B cell (primary cell): ENCODE measurements at regions not wholly inside any gene's neighbourhood (a gene's known extent, or its start where the extent isn't known, plus 50 kb on each side); places are given as distances from the start of the nearest gene placed in this dataset.

Experiments
- EZH2 ChIP-seq: IDR thresholded peaks from 2 replicates; pipeline ENCODE4 v1.6.1; 2012; ENCODE audit warnings: borderline replicate concordance, low read depth, mild to moderate bottlenecking, moderate library complexity, low read length; ENCODE audit not compliant: insufficient read depth, poor library complexity, severe bottlenecking
- TF ChIP-seq, protein P1 (sequence below): fragments of 200-600 bp; IDR thresholded peaks from one replicate; pipeline ENCODE4 v1.8.0; 2022; ENCODE audit warnings: antibody characterized with exemption, mild to moderate bottlenecking

- TF ChIP-seq, protein P1, sequence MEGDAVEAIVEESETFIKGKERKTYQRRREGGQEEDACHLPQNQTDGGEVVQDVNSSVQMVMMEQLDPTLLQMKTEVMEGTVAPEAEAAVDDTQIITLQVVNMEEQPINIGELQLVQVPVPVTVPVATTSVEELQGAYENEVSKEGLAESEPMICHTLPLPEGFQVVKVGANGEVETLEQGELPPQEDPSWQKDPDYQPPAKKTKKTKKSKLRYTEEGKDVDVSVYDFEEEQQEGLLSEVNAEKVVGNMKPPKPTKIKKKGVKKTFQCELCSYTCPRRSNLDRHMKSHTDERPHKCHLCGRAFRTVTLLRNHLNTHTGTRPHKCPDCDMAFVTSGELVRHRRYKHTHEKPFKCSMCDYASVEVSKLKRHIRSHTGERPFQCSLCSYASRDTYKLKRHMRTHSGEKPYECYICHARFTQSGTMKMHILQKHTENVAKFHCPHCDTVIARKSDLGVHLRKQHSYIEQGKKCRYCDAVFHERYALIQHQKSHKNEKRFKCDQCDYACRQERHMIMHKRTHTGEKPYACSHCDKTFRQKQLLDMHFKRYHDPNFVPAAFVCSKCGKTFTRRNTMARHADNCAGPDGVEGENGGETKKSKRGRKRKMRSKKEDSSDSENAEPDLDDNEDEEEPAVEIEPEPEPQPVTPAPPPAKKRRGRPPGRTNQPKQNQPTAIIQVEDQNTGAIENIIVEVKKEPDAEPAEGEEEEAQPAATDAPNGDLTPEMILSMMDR: no peak
- no peak for TF ChIP-seq EZH2
These were observed 187.2 kb upstream of the NOL4 start for GRCh38 chr18:34411952-34412351.
